Fibroblast of gingiva (primary cell): ENCODE measurements at regions not wholly inside any gene's neighbourhood (a gene's known extent, or its start where the extent isn't known, plus 50 kb on each side); places are given as distances from the start of the nearest gene placed in this dataset.
"Not testable (repeated sequence)": the region's sequence is repeated elsewhere in the genome, so short reads cannot be mapped to it uniquely, and the experiment has no call there.

Source experiments
- DNase-seq: peaks from one replicate; pipeline ENCODE4 v3.0.0-alpha.2; 2011; ENCODE audit warnings: low read depth

DNA sequence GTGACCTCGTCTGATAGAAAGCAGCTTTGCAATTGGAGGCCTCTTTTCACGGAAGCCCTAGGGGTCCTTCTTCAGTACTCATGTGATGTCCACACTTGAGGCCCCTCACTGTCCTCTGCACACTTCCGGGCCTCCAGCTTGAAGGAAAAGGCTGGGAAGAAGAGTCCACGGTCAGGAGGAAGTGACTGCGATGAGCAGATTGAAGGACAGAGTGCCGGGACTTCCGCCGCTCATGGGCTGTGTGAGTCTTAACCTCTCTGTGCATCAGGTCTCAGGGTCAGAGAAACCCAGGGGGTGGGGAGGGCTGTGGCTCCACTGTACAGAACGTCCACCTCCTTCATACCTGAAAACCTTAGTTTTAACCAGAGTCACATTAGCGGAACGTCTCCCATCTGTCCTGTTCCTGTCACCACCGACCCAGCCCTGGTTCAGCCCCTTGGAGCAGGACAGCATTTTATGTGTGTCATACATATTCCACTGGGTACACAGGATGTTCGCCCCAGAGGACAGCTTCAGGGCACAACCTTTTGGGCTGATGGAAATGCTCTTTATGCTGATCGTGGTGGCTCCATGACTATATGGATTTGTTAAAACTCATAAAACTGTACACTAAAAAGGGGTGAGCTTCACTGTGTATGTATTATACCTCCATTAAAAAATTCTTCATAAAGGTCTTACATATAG, 51.0 kb upstream of the SORCS2 start:
- no peak for DNase-seq

DNA sequence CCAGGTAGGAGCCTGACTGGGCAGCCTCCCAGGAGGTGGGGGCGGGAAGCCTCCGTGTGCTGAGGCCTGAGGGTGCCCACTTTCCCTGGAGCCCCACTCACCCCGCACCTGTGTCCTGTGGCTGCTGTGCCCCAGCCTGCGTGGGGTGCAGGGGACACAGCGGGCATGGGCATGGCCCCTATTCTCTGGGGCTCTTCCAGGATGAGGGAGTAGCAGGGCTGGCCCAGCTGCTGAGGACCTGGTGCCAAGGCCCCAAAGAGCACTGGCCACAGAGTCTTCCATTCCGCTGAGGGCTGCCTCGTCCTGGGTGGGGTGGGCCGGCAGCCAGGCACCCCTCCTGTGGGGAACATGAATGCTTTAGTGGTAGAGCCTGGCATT, 51.7 kb upstream of the SORCS2 start:
- DNase-seq: no peak

GRCh38 chr4:7140062-7140691, 52.2 kb upstream of the SORCS2 start:
- DNase-seq: no peak

GRCh38 chr4:7139167-7139982, 53.0 kb upstream of the SORCS2 start:
- no peak for DNase-seq

- no peak for DNase-seq
Measured at GRCh38 chr4:7138223-7139166, 53.8 kb upstream of the SORCS2 start.

DNA sequence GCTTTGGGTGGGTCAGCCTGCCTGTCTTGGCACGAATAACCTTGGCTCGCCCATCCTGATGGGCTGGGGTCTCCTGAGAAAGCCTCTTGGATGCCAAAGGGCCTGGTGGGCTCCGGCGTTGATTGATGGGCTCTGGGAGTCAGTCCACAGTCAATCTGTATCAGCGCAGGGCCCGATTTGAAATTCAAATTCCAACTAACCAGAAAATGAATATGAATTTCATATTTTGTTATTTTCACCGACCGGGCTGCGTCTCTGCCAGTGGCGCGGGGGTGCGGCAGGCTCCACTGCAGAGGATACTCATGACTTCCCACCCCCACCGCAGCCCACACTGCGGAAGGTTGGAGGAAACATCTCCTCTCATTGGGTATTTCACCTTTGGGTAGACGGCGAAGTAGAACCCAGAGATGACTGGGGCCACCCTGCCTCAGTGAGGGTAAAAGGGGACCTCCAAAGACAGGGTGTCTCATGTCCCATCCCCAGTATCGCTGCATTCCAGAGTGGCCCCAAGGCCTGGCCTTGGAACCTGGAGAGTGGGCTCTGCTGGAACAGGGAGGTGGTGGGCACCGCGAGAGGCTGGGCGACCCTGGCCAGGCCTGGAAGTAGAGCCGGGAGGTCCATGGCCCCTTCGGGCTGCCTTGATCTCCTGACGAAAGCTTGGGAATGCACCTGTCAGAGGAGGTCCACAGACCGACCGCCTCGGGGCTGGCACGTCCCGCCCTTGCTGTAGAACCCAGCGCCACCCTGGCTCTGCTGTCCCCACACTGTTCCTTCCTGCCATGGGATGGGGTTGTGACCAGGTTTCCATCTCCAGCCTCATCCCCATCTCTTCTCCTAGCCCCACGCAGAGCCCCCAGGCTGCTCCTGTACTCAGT, 54.8 kb upstream of the SORCS2 start:
- no peak for DNase-seq

DNA sequence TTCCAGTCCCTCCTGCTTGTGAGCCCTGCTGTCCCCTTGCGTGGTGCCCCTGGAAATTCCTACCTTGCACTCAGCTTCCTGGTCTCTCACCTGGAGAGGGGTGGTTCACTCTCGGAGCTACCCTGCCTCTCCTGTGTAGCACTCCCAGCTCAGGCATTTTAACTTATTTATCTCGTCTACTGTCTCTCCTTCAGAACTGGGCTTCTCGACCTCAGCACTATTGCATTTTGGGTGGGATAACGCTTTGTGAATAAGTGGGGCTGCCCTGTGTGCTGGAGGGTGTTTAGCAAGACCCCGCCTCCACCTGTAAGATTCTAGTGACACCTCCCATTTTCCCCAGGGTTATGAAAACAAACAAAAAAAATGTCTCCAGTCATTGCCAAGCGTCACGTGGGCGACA, 56.0 kb upstream of the SORCS2 start:
- no peak for DNase-seq

DNA sequence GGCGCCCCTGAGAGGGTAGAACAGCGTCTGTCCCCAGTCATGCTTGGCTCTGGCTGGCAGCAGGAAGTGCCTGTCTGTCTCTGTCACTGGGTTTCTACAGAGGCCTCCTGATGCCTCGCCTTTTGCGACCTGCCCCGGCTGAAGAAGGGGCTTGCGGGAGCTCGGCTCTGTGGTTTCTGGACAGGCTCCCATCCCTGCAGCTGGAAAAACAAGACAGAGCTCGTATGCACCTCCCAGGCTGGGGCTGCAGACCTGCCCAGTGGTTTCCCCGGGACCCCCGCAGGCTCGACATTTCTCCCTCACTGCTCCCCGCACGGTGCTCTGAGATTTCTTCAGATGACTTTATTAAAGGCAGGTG, 57.0 kb upstream of the SORCS2 start:
- peak; percentile 37 for DNase-seq

- peak; percentile 96 for DNase-seq
Measured at GRCh38 chr4:7134737-7135388, 57.5 kb upstream of the SORCS2 start.

DNA sequence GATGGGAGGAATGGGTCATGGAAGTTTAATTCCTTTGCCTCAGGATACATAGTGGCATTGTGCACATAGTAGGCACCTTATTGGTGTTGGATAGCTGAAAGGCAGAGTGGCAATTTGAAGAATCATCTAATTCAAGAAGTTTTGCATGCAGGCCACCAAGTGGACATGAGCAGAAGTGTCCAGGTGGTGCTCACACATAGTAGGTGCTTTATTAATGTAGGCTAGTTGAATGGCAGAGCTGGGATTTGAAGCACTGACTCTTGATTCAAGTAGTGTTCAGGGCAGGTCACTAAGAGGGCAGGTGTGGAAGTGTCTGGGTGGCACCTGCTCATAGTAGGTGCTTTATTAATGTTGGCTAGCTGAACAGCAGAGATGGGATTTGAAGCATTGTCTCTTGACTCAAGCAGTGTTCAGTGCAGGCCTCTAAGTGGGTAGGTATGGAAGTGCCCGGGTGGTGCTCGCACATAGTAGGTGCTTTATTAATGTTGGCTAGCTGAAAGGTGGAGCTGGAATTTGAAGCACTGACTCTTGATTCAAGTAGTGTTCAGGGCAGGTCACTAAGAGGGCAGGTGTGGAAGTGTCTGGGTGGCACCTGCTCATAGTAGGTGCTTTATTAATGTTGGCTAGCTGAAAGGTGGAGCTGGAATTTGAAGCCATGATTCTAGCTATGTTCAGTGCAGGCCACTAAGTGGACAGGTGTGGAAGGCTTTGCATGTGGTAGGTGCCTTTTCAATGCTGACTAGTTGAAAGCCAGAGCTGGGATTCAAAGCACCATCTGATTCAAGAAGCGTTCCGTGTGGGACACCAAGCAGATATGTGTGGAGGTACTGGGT, 58.3 kb upstream of the SORCS2 start:
- DNase-seq: not testable (repeated sequence)

- peak; percentile 96 for DNase-seq
Measured at GRCh38 chr4:7132730-7133582, 59.4 kb upstream of the SORCS2 start.

GRCh38 chr4:7132249-7132648, 60.1 kb upstream of the SORCS2 start:
- no peak for DNase-seq

- no peak for DNase-seq
Measured at GRCh38 chr4:7131498-7132031, 60.8 kb upstream of the SORCS2 start.

GRCh38 chr4:7130621-7131211, 61.6 kb upstream of the SORCS2 start:
- DNase-seq: no peak

DNA sequence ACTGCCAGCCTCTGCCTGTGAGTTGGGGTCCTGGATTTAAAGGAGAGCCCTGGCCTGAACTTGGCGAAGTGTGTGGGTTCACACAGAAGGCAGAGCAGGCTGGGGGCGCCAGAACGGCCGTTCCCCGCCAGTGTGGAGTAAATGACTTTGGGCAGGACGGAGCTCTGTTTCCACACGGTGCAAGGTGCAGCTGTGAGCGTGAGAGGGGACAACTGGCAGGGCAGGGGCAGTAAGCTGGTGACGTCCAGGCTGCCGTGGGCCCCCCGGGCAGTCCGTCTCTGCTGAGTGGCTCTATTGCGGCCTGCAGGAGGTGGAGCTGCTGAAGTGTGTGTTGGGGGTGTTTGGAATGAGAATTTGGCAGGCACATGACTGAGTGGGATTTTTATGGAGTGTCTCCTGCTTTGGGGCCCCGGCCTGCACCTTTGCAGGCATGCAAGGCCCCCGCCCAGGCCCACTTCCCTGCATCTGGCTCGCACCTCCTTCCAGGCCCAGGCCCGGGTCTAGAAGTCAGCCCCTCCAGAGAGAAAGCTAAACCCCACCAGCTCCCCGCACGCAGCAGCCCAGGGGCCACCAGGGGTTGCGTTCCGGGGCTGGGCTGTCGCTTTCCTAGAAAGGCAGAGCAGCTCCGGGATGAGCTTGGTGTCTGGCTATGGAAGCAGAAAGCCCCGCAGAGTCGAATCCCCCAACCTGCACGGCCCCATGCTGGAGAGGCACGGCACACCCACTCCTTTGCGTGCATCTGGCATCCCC, 62.2 kb upstream of the GRPEL1 start:
- DNase-seq: no peak

DNA sequence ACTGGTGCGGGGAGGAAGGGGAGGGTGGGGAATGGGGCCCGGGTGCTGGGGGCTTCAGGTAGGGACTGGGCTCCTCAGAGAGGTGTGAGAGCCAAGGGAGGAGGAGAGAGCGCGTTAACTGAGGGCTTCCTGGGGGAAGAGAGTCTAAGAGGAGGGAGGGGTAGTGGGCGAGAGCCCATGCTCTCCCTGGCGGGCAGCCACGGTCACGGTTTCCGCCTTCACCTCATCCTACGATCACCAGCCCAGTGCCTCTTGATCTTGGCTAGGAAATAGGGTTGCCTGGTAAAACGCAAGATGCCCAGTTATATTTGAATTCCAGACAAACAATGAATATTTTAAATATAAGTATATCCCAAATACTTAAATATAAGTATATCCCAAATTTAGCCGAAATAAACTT, 60.8 kb upstream of the GRPEL1 start:
- DNase-seq: no peak

DNA sequence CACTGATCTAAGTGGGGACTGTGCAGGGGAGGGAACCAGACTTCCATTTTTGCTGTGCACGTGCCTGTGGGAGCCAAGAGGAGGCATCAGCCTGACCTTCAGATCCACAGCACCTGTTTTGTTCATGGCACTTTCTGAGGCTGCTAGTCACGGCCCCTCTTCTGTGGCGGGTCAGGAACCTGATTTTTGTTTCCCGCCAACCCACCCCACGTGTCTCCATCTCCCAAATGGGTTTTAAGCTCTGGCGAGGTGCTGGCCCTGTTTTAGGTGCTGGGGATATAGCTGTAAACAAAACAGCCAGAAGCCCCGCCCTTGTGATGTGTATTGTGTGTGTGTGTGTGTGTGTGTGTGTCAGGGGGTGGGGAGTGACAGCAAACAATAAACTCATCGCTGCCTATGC, 60.4 kb upstream of the GRPEL1 start:
- no peak for DNase-seq
